ENCODE measurements at regions not wholly inside any gene's neighbourhood (a gene's known extent, or its start where the extent isn't known, plus 50 kb on each side); places are given as distances from the start of the nearest gene placed in this dataset.

- TF ChIP-seq TAF7 (optimal IDR thresholded peaks at IDR 0.05; ENCODE audit: borderline replicate concordance, low read depth, low read length): no peak
Measured at GRCh38 chr2:117492209-117492851, 322.2 kb upstream of the DDX18 start (continued).
